ENCODE measurements at regions not wholly inside any gene's neighbourhood (a gene's known extent, or its start where the extent isn't known, plus 50 kb on each side); places are given as distances from the start of the nearest gene placed in this dataset.

DNA sequence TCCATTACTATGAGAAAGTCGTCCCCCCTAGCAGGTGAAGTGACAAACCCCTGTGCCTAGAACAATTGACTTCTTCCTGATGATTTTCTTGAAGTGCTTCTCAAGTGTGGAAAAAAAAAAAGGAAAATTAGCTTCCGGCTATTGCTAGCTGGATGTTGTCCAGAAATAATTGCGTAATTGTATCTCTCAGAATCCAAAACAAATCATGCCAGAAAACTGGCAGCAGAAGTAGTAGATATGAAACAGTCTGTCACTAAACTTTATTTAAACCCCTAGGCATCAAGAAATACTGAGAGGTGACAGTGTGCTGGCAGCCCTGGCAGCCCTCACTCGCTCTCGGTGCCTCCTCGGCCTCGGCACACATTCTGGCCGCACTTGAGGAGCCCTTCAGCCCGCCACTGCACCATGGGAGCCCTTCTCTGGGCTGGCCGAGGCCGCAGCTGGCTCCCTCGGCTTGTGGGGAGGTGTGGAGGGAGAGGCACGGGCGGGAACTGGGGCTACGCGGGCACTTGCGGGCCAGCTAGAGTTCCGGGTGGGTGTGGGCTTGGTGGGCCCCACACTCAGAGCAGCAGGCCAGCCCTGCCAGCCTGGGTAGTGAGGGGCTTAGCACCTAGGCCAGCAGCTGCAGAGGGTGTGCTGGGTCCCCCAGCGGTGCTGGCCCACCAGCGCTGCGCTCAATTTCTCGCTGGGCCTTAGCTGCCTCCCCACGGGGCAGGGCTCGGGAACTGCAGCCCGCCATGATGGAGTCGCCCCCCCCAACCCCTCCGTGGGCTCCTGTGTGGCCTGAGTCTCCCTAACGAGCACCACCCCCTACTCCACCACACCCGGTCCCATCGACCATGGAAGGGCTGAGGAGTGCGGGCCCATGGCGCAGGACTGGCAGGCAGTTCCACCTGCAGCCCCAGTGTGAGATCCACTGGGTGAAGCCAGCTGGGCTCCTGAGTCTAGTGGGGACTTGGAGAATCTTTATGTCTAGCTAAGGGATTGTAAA lies 80.5 kb upstream of the ABCA12 start:
- no peak for DNase-seq (ENCODE audit: low read depth)
- ChIA-PET POLR2A (no interaction called here), CTCF (no interaction called here)

DNA sequence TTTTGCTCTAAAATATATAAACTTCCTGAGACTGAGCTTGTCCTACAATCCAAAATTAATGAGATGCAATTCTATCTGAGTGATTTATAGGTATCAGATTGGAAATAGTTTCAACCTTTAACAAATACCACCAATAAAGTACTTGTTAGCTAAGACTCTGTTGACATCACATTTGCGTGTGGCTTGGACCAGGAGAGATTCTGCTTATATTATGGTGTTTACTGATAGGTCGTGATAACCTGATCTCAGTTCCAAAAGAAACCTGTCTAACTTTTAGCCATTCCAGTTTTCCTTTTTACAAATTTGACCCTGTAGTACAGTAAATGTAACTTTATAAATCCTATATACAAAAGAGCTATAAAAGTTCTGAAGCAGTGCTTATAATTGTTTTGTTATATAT lies 78.4 kb upstream of the ABCA12 start:
- TF ChIP-seq CTCF (IDR thresholded peaks at IDR 0.05; ENCODE audit: insufficient read depth, low read depth, low read length): no peak
- no peaks in the 10 kb centered on the region for H3K27me3 ChIP-seq (ENCODE audit: control insufficient read depth, insufficient read depth, low read length)
- ChIA-PET POLR2A (no interaction called here), CTCF (no interaction called here)
- no peak for DNase-seq (ENCODE audit: low read depth)
- H3K36me3 ChIP-seq (ENCODE audit: control insufficient read depth, insufficient read depth, low read length): no peaks in the 10 kb centered on the region
- no peak overlapping the region for H3K4me3 ChIP-seq (ENCODE audit: low read depth, low read length)

More for the DNA sequence above, 80.5 kb upstream of the ABCA12 start:
- Histone ChIP-seq H3K4me3 (ENCODE audit: low read depth, low read length) (no peak overlapping the region), H3K27me3 (ENCODE audit: control insufficient read depth, insufficient read depth, low read length) (no peaks in the 10 kb centered on the region), H3K36me3 (ENCODE audit: control insufficient read depth, insufficient read depth, low read length) (no peaks in the 10 kb centered on the region)
- no peak for TF ChIP-seq CTCF (IDR thresholded peaks at IDR 0.05; ENCODE audit: insufficient read depth, low read depth, low read length)

GRCh38 chr2:215215637-215216036 lies 77.2 kb upstream of the ABCA12 start:
- no peaks in the 10 kb centered on the region for H3K27me3 ChIP-seq (ENCODE audit: control insufficient read depth, insufficient read depth, low read length)
- H3K36me3 ChIP-seq (ENCODE audit: control insufficient read depth, insufficient read depth, low read length): no peaks in the 10 kb centered on the region
- DNase-seq (ENCODE audit: low read depth): no peak
- CTCF ChIA-PET: no interaction called here
- POLR2A ChIA-PET: no interaction called here
- no peak overlapping the region for H3K4me3 ChIP-seq (ENCODE audit: low read depth, low read length)
- TF ChIP-seq CTCF (IDR thresholded peaks at IDR 0.05; ENCODE audit: insufficient read depth, low read depth, low read length): no peak

GRCh38 chr2:215210082-215210481 lies 71.7 kb upstream of the ABCA12 start:
- no peak overlapping the region for H3K4me3 ChIP-seq (ENCODE audit: low read depth, low read length)
- no peak for TF ChIP-seq CTCF (IDR thresholded peaks at IDR 0.05; ENCODE audit: insufficient read depth, low read depth, low read length)
- H3K36me3 ChIP-seq (ENCODE audit: control insufficient read depth, insufficient read depth, low read length): no peaks in the 10 kb centered on the region
- DNase-seq (ENCODE audit: low read depth): no peak
- POLR2A ChIA-PET: no interaction called here
- CTCF ChIA-PET: interaction anchor here (0.9 kb wide), 1 partner anchor 77 kb away, joined by 3 read pairs; no protein-coding TSS in a partner anchor
- no peaks in the 10 kb centered on the region for H3K27me3 ChIP-seq (ENCODE audit: control insufficient read depth, insufficient read depth, low read length)

GRCh38 chr2:215207791-215208367 lies 69.5 kb upstream of the ABCA12 start:
- no peaks in the 10 kb centered on the region for H3K36me3 ChIP-seq (ENCODE audit: control insufficient read depth, insufficient read depth, low read length)
- ChIA-PET POLR2A (interaction anchor here (0.6 kb wide), 1 partner anchor 505 kb away, joined by 4 read pairs; no protein-coding TSS in a partner anchor), CTCF (no interaction called here)
- no peaks in the 10 kb centered on the region for H3K27me3 ChIP-seq (ENCODE audit: control insufficient read depth, insufficient read depth, low read length)
- no peak for DNase-seq (ENCODE audit: low read depth)
- H3K4me3 ChIP-seq (ENCODE audit: low read depth, low read length): no peak overlapping the region
- TF ChIP-seq CTCF (IDR thresholded peaks at IDR 0.05; ENCODE audit: insufficient read depth, low read depth, low read length): no peak
